Activated T-helper 17 cell treated with anti-CD3 and anti-CD28 coated beads, Interleukin-2, amount 50 U/mL, for 72 hours (primary cell): ENCODE measurements at regions not wholly inside any gene's neighbourhood (a gene's known extent, or its start where the extent isn't known, plus 50 kb on each side); places are given as distances from the start of the nearest gene placed in this dataset.

Source experiments
- ATAC-seq: fragments of 150-1000 bp; cut with Tn5 transposase; replicated peaks from 2 replicates; pipeline ENCODE4 v1.10.0; 2021; ENCODE audit warnings: mild to moderate bottlenecking, moderate library complexity
- H3K27ac Mint-ChIP-seq: one replicate; pipeline ENCODE4 v1.8.0; 2022; ENCODE audit warnings: mixed read lengths
- H3K27me3 Mint-ChIP-seq: one replicate; pipeline ENCODE4 v1.8.0; 2022; ENCODE audit warnings: mixed read lengths
- H3K36me3 Mint-ChIP-seq: one replicate; pipeline ENCODE4 v1.8.0; 2022; ENCODE audit warnings: low read depth, mild to moderate bottlenecking, mixed read lengths
- H3K4me1 Mint-ChIP-seq: one replicate; pipeline ENCODE4 v1.8.0; 2022; ENCODE audit warnings: mixed read lengths
- H3K4me3 Mint-ChIP-seq: one replicate; pipeline ENCODE4 v1.8.0; 2022; ENCODE audit warnings: mild to moderate bottlenecking, mixed read lengths
- H3K9me3 Mint-ChIP-seq: one replicate; pipeline ENCODE4 v1.8.0; 2022; ENCODE audit warnings: mixed read lengths

DNA sequence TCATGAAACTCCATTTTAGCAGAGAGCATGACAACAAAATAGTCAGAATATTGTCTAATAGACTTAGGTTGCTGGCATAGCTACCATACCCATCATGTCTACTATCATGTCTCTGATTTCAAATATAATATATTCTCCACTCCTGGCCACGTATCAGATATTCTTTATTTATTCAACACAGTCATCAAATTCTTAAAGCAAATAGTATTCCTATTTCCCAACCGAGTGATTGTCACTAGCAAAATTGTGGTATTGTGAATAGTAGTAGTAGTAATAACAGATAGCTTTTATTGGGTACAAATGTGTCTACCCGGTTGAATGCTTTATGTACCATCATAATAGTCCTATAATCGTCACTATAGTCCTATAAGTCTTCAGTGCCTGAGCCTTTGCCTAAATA, 918.6 kb downstream of the KCNMA1 start:
- no peak for ATAC-seq
- H3K4me1 Mint-ChIP-seq: no peaks in the 10 kb centered on the region

GRCh38 chr10:76717141-76717540, 920.5 kb downstream of the KCNMA1 start:
- ATAC-seq: no peak
- no peaks in the 10 kb centered on the region for H3K27me3 Mint-ChIP-seq
- no peak overlapping the region for H3K4me3 Mint-ChIP-seq
- no peak overlapping the region for H3K27ac Mint-ChIP-seq
- no peaks in the 10 kb centered on the region for H3K4me1 Mint-ChIP-seq
- peaks cover 19% of the 10 kb centered on the region for H3K9me3 Mint-ChIP-seq
- H3K36me3 Mint-ChIP-seq: no peaks in the 10 kb centered on the region

More for the DNA sequence above, 918.6 kb downstream of the KCNMA1 start:
- no peak overlapping the region for H3K4me3 Mint-ChIP-seq
- no peaks in the 10 kb centered on the region for H3K27me3 Mint-ChIP-seq
- H3K9me3 Mint-ChIP-seq: peaks cover 12% of the 10 kb centered on the region
- no peaks in the 10 kb centered on the region for H3K36me3 Mint-ChIP-seq
- H3K27ac Mint-ChIP-seq: no peak overlapping the region

DNA sequence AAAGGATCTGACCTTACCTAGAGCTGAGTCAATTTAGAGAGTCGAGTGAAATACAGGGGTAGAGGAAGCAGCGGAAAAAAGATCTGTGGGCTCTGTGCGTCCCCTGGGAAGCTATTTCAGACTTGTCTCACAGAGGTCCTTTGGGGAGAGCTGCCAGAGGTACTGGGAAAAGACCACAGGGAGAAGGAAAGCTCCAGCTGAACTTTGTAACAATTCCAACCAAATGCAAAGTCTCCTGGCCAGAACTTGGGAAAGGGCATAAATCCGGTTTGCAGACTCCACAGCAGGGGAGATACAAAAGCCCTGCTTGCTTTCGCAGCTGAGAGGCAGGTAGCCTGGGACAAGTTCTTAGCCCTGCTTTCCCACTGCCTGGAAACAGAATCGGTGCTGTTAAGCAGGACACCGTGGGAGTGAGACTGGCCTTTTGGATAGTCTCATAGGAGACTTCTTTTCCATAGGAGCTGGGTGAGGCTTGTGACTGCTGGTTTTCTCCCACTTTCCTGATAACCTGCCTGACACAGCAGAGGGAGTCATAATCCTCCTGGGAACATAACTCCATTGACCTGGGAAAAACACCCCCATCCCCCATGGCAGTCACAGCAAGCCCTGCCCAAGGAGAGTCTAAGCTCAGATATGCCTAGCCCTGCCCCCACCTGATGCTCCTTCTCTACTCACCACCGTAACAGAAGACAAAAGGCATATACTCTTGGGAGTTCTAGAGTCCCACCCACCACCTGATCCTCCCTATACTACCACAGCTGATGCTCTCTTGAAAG, 926.2 kb downstream of the KCNMA1 start:
- no peak for ATAC-seq
- Mint-ChIP-seq H3K9me3 (peaks cover 35% of the 10 kb centered on the region), H3K36me3 (no peaks in the 10 kb centered on the region), H3K4me3 (no peak overlapping the region), H3K27ac (no peak overlapping the region), H3K27me3 (no peaks in the 10 kb centered on the region), H3K4me1 (no peaks in the 10 kb centered on the region)

GRCh38 chr10:76700241-76700640, 937.4 kb downstream of the KCNMA1 start:
- Mint-ChIP-seq H3K36me3 (no peaks in the 10 kb centered on the region), H3K4me3 (no peak overlapping the region), H3K27me3 (no peaks in the 10 kb centered on the region), H3K4me1 (no peaks in the 10 kb centered on the region), H3K9me3 (peaks cover 3% of the 10 kb centered on the region), H3K27ac (no peak overlapping the region)
- ATAC-seq: no peak

- Mint-ChIP-seq H3K4me3 (no peak overlapping the region), H3K4me1 (no peaks in the 10 kb centered on the region), H3K27ac (no peak overlapping the region), H3K27me3 (no peaks in the 10 kb centered on the region), H3K9me3 (peaks cover under 1% of the 10 kb centered on the region), H3K36me3 (no peaks in the 10 kb centered on the region)
- ATAC-seq: no peak
Observed at GRCh38 chr10:76697923-76698322, 939.7 kb downstream of the KCNMA1 start.

DNA sequence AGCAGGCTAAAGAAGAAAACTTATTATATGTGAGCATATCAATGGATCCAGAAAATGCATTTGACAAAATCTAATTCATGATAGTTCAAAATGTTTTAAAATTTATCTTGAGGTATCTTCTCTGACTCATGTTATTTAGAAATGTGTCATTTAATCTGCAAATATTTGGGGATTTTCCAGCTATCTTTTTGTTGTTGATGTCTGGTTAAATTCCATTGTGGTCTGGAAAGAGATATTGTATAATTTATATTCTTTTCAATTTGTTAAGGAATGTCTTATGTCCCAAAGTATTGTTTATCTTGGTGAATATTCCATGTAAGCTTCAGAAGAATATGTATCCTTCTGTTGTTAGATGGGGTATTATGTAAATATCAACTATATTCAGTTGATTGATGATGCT, 942.5 kb downstream of the KCNMA1 start:
- Mint-ChIP-seq H3K27ac (no peak overlapping the region), H3K27me3 (no peaks in the 10 kb centered on the region), H3K4me3 (no peak overlapping the region), H3K36me3 (no peaks in the 10 kb centered on the region), H3K4me1 (no peaks in the 10 kb centered on the region), H3K9me3 (peaks cover 8% of the 10 kb centered on the region)
- no peak for ATAC-seq

DNA sequence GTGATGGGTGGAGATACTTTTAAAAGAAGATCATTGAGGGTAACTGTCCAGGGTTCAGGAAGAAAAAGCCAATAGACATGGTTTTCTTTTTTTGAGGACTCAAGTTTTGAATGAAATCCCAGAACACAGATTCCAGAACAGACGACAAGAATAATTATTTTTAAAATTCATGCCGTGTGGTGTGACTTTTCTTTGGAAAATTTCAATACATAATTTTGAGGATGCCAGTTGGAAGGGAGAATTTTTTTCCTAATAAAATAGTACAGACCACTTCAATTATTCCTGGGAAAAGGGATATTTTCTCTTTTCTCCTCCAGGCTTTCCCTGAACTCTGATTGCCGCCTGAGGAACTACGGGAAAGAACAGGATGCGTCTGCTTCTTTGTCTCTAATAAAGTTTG, 951.4 kb downstream of the KCNMA1 start:
- no peaks in the 10 kb centered on the region for H3K27me3 Mint-ChIP-seq
- H3K4me1 Mint-ChIP-seq: no peaks in the 10 kb centered on the region
- H3K27ac Mint-ChIP-seq: no peak overlapping the region
- no peak for ATAC-seq
- H3K9me3 Mint-ChIP-seq: peaks cover 10% of the 10 kb centered on the region
- H3K4me3 Mint-ChIP-seq: no peak overlapping the region
- no peaks in the 10 kb centered on the region for H3K36me3 Mint-ChIP-seq

DNA sequence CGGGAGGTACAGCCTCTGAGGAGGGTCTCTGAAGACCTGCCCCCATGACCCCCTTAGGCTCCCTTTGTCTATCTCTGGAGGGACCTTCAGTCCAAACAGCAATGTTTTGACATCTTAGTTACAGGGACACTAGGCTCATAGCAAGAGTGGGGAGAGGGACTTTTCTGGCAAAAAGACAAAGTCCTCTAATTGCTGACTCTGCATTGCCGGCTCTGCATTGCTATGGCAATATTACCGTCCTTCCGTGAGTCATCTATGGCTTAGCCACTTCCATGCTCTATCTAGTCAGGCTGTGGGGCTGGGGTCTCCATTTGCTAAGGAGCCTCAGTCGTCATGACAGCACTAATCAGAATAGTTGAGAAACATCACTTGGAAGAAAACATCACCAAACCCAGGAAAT, 952.6 kb downstream of the KCNMA1 start:
- no peaks in the 10 kb centered on the region for H3K27me3 Mint-ChIP-seq
- no peak overlapping the region for H3K4me3 Mint-ChIP-seq

GRCh38 chr10:76681153-76681552, 956.5 kb downstream of the KCNMA1 start:
- H3K36me3 Mint-ChIP-seq: no peaks in the 10 kb centered on the region

More for the DNA sequence above, 952.6 kb downstream of the KCNMA1 start:
- no peak for ATAC-seq
- H3K36me3 Mint-ChIP-seq: no peaks in the 10 kb centered on the region
- H3K27ac Mint-ChIP-seq: no peak overlapping the region
- no peaks in the 10 kb centered on the region for H3K4me1 Mint-ChIP-seq
- H3K9me3 Mint-ChIP-seq: peaks cover 7% of the 10 kb centered on the region

GRCh38 chr10:76679030-76679429, 958.6 kb downstream of the KCNMA1 start:
- no peak overlapping the region for H3K27ac Mint-ChIP-seq
- H3K4me3 Mint-ChIP-seq: no peak overlapping the region
- H3K36me3 Mint-ChIP-seq: no peaks in the 10 kb centered on the region
- H3K9me3 Mint-ChIP-seq: no peaks in the 10 kb centered on the region
- no peak for ATAC-seq
- H3K27me3 Mint-ChIP-seq: no peaks in the 10 kb centered on the region
- H3K4me1 Mint-ChIP-seq: no peaks in the 10 kb centered on the region

More at GRCh38 chr10:76681153-76681552, 956.5 kb downstream of the KCNMA1 start:
- ATAC-seq: no peak
- Mint-ChIP-seq H3K27ac (no peak overlapping the region), H3K4me3 (no peak overlapping the region), H3K27me3 (no peaks in the 10 kb centered on the region), H3K9me3 (no peaks in the 10 kb centered on the region), H3K4me1 (no peaks in the 10 kb centered on the region)

DNA sequence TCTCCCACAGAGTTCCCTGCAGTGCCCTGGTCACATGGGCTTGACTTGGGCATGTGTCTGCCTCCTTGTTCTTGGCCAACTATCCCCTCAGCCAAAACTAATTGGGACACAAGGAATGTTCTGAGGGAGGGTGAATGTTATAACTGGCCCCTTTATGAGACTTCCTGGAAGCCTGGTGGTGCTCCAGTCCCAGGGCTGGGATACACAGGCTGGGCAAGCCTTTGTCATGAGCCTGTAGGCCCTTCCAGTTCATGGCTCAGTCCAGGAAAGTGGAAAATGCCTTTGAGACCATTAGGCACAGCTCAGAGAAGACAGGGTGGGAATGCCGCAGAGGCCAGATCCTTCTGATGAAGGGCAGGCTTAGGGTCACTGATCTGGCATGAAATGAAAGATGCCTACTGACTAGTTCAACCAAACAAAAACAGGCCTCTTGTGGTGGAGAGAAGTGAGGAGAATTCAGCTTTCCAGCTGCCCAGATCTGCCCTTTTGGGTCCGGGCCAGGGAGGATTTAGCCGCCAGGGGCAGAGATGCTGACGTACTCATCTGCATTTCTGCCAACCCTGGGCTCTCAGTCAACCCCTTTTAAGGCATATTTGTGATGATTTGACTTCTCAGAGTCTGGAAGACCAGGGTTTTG, 961.5 kb downstream of the KCNMA1 start:
- no peak for ATAC-seq
- H3K4me1 Mint-ChIP-seq: no peaks in the 10 kb centered on the region
- H3K4me3 Mint-ChIP-seq: no peak overlapping the region
- H3K36me3 Mint-ChIP-seq: no peaks in the 10 kb centered on the region
- no peak overlapping the region for H3K27ac Mint-ChIP-seq
- no peaks in the 10 kb centered on the region for H3K27me3 Mint-ChIP-seq
- no peaks in the 10 kb centered on the region for H3K9me3 Mint-ChIP-seq

DNA sequence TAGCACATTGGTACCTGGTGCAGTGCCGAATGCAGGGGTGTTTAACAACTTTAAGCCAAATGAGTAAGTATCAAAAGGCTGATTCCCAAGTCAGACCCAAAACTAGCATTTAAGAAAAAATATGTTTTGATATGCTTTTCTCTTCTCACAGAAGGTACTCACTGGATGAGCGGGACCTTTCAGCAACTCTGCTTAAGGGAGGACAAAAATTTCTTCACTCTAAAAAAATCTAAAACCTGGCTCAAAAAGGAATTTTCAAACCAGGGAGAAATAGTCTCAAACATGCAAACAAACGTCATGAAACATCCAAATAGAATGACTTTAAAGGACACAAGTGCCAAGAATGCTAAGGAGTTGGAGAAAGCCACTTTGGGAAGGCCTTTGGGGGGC, 962.1 kb downstream of the KCNMA1 start:
- Mint-ChIP-seq H3K9me3 (no peaks in the 10 kb centered on the region), H3K27ac (no peak overlapping the region), H3K4me1 (no peaks in the 10 kb centered on the region), H3K36me3 (no peaks in the 10 kb centered on the region), H3K27me3 (no peaks in the 10 kb centered on the region), H3K4me3 (no peak overlapping the region)
- ATAC-seq: no peak

DNA sequence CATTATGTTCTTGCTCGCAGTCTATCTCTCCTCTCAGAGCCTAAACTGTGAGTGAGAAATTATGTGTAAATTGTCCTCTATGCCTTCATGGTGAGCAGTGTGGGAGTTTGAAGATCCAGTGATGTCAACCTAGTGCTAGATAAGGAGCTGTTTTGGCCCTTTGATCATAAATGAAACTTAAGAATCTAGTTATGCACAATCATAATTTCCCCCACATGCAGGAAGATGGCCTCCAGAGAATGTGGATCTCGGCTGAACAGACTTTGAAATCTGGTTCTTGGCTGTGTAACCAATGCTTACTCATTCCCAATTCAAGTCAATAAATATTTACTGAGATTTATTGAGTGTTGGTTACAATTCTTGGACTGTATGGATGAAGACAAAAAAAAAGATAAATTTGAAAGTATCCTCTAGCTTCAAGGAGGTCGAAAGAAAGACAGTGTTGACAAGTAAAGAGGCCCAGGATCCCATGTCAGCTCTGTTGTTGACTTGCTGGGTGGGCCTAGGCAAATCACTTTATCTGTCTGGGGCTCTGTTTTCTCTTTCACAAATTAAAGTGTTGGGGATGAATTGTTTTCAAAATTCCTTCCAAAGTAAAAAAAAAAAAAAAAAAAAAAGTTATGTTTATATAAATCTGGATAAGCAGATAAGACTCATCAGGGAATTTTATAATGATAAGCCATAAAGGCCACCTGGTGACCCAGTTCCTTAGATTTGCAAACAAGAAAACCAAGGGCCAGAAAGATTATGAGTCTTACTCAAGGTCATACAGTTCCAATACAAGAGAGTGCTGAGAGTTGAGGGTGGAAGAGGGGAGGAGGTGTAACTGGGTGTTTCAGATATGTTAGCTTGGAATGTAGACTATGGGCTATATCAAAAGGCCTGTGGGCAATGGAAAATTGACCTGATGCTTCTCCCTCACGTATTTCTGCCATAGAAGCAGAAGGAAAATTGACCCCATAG, 969.9 kb downstream of the KCNMA1 start:
- Mint-ChIP-seq H3K4me3 (no peak overlapping the region), H3K36me3 (no peaks in the 10 kb centered on the region), H3K27me3 (no peaks in the 10 kb centered on the region), H3K9me3 (peaks cover 4% of the 10 kb centered on the region), H3K27ac (no peak overlapping the region), H3K4me1 (no peaks in the 10 kb centered on the region)
- ATAC-seq: no peak

GRCh38 chr10:76666891-76667290, 970.7 kb downstream of the KCNMA1 start:
- Mint-ChIP-seq H3K36me3 (no peaks in the 10 kb centered on the region), H3K9me3 (peaks cover 4% of the 10 kb centered on the region), H3K27ac (no peak overlapping the region), H3K27me3 (no peaks in the 10 kb centered on the region), H3K4me3 (no peak overlapping the region), H3K4me1 (no peaks in the 10 kb centered on the region)
- ATAC-seq: no peak
